H9 (cell line): ENCODE measurements at regions not wholly inside any gene's neighbourhood (a gene's known extent, or its start where the extent isn't known, plus 50 kb on each side); places are given as distances from the start of the nearest gene placed in this dataset.

Source experiments
- DNase-seq: peaks from one replicate; pipeline ENCODE4 v3.0.0-alpha.2; 2017
- H2AFZ ChIP-seq: one replicate; pipeline ENCODE4 v1.6.1; 2013; ENCODE audit warnings: mild to moderate bottlenecking, low read length, control low read depth, moderate library complexity
- H2AK5ac ChIP-seq: 2 replicates; pipeline ENCODE4 v1.6.1; 2013; ENCODE audit warnings: low read length, control low read depth, mixed read lengths; ENCODE audit not compliant: insufficient read length
- H2BK120ac ChIP-seq: one replicate; pipeline ENCODE4 v1.6.1; 2013; ENCODE audit warnings: low read depth, mild to moderate bottlenecking, low read length, control low read depth, inconsistent platforms; ENCODE audit not compliant: poor library complexity, severe bottlenecking
- H2BK12ac ChIP-seq: 2 replicates; pipeline ENCODE4 v1.6.1; 2013; ENCODE audit warnings: low read length, control low read depth, mixed read lengths, low read depth; ENCODE audit not compliant: insufficient read length
- H2BK15ac ChIP-seq: 2 replicates; pipeline ENCODE4 v1.6.1; 2013; ENCODE audit warnings: low read depth, low read length, control low read depth
- H2BK20ac ChIP-seq: one replicate; pipeline ENCODE4 v1.6.1; 2013; ENCODE audit warnings: low read depth, mild to moderate bottlenecking, low read length, control low read depth, inconsistent platforms; ENCODE audit not compliant: poor library complexity, severe bottlenecking
- H2BK5ac ChIP-seq: 2 replicates; pipeline ENCODE4 v1.6.1; 2013; ENCODE audit warnings: low read length, control low read depth, mixed read lengths; ENCODE audit not compliant: insufficient read length
- H3K14ac ChIP-seq: 2 replicates; pipeline ENCODE4 v1.6.1; 2013; ENCODE audit warnings: low read length, control low read depth; ENCODE audit not compliant: insufficient read depth
- H3K18ac ChIP-seq: 2 replicates; pipeline ENCODE4 v1.6.1; 2013; ENCODE audit warnings: low read depth, mild to moderate bottlenecking, mixed read lengths, low read length, control low read depth; ENCODE audit not compliant: insufficient read length
- H3K23ac ChIP-seq: 2 replicates; pipeline ENCODE4 v1.6.1; 2013; ENCODE audit warnings: low read length, control low read depth, mixed read lengths, low read depth; ENCODE audit not compliant: insufficient read length
- H3K23me2 ChIP-seq: 2 replicates; pipeline ENCODE4 v1.6.1; 2013; ENCODE audit warnings: low read depth, mild to moderate bottlenecking, mixed read lengths, low read length, control low read depth; ENCODE audit not compliant: insufficient read length, poor library complexity, severe bottlenecking
- H3K27ac ChIP-seq: 2 replicates; pipeline ENCODE4 v1.5.1; 2013; ENCODE audit warnings: low read length, control low read depth, mixed read lengths, low read depth; ENCODE audit not compliant: insufficient read length
- H3K27me3 ChIP-seq: 2 replicates; pipeline ENCODE4 v1.6.1; 2013; ENCODE audit warnings: low read length, control low read depth, inconsistent platforms; ENCODE audit not compliant: insufficient read depth
- H3K4ac ChIP-seq: 2 replicates; pipeline ENCODE4 v1.6.1; 2013; ENCODE audit warnings: low read depth, mild to moderate bottlenecking, control low read depth, inconsistent platforms, low read length, moderate library complexity
- H3K4me1 ChIP-seq: 2 replicates; pipeline ENCODE4 v1.6.1; 2013; ENCODE audit warnings: low read length, control low read depth, inconsistent platforms; ENCODE audit not compliant: insufficient read depth
- H3K4me2 ChIP-seq: 2 replicates; pipeline ENCODE4 v1.6.1; 2013; ENCODE audit warnings: low read length, control low read depth, mixed read lengths; ENCODE audit not compliant: insufficient read length, insufficient read depth
- H3K56ac ChIP-seq: 2 replicates; pipeline ENCODE4 v1.6.1; 2013; ENCODE audit warnings: low read depth, mild to moderate bottlenecking, mixed read lengths, low read length, control low read depth; ENCODE audit not compliant: insufficient read length
- H3K79me1 ChIP-seq: 2 replicates; pipeline ENCODE4 v1.6.1; 2013; ENCODE audit warnings: low read depth, mild to moderate bottlenecking, moderate library complexity, low read length, control low read depth, inconsistent platforms; ENCODE audit not compliant: insufficient read depth, poor library complexity, severe bottlenecking
- H3K79me2 ChIP-seq: 2 replicates; pipeline ENCODE4 v1.6.1; 2013; ENCODE audit warnings: low read length, control low read depth, inconsistent platforms; ENCODE audit not compliant: insufficient read depth
- H3K9ac ChIP-seq: 2 replicates; pipeline ENCODE4 v1.6.1; 2013; ENCODE audit warnings: low read length, control low read depth, mixed read lengths; ENCODE audit not compliant: insufficient read length; ENCODE audit errors: extremely low read depth
- H3K9me3 ChIP-seq: one replicate; pipeline ENCODE4 v1.6.1; 2013; ENCODE audit warnings: low read depth, low read length, inconsistent platforms; ENCODE audit not compliant: control insufficient read depth
- H3T11ph ChIP-seq: one replicate; pipeline ENCODE4 v1.6.1; 2013; ENCODE audit warnings: mild to moderate bottlenecking, low read length, control low read depth, inconsistent platforms
- H4K20me1 ChIP-seq: one replicate; pipeline ENCODE4 v1.6.1; 2013; ENCODE audit not compliant: control insufficient read depth, insufficient read length, insufficient read depth
- H4K5ac ChIP-seq: 2 replicates; pipeline ENCODE4 v1.6.1; 2013; ENCODE audit warnings: low read depth, mild to moderate bottlenecking, mixed read lengths, low read length, control low read depth; ENCODE audit not compliant: insufficient read length
- H4K8ac ChIP-seq: replicated peaks from 2 replicates; pipeline ENCODE4 v1.6.1; 2013; ENCODE audit warnings: low read length, control low read depth, mixed read lengths, low read depth; ENCODE audit not compliant: insufficient read length
- H4K91ac ChIP-seq: 2 replicates; pipeline ENCODE4 v1.6.1; 2013; ENCODE audit warnings: low read depth, mild to moderate bottlenecking, moderate library complexity, mixed read lengths, low read length, control low read depth; ENCODE audit not compliant: insufficient read length
- H3K27ac Mint-ChIP-seq, 3 experiments: 2 replicates in 2 of 3; 3 replicates in 1 of 3; pipeline ENCODE4 v1.8.0; 2020 to 2021; ENCODE audit warnings: mixed read lengths in 3 of 3, mild to moderate bottlenecking in 1 of 3, moderate library complexity in 1 of 3
- H3K27me3 Mint-ChIP-seq: 2 replicates; pipeline ENCODE4 v1.8.0; 2021; ENCODE audit warnings: low read depth, mild to moderate bottlenecking, moderate library complexity, mixed read lengths
- H3K36me3 Mint-ChIP-seq, 3 experiments: 2 replicates in 2 of 3; 3 replicates in 1 of 3; pipeline ENCODE4 v1.8.0; 2020 to 2021; ENCODE audit warnings: low read depth in 3 of 3, mixed read lengths in 3 of 3; ENCODE audit not compliant: insufficient read depth in 1 of 3
- H3K4me1 Mint-ChIP-seq, 2 experiments: 2 replicates each; pipeline ENCODE4 v1.8.0; 2020; ENCODE audit warnings: mixed read lengths in 2 of 2
- H3K4me3 Mint-ChIP-seq, 2 experiments: 2 replicates in 1 of 2; 3 replicates in 1 of 2; pipeline ENCODE4 v1.8.0; 2020 to 2021; ENCODE audit warnings: mild to moderate bottlenecking in 2 of 2, mixed read lengths in 2 of 2, moderate library complexity in 1 of 2
- H3K9me3 Mint-ChIP-seq, 2 experiments: 2 replicates in 1 of 2; 3 replicates in 1 of 2; pipeline ENCODE4 v1.8.0; 2020; ENCODE audit warnings: mild to moderate bottlenecking in 2 of 2, mixed read lengths in 2 of 2, moderate library complexity in 1 of 2
- CTCF ChIP-seq: fragments of 200-600 bp; sonication (generic); conservative IDR thresholded peaks from 3 replicates; pipeline ENCODE4 v1.8.0; 2021; ENCODE audit warnings: antibody characterized with exemption, mild to moderate bottlenecking
- WGBS: extraction: QIAGEN DNeasy Blood & Tissue Kit; methylation state at CpG from one replicate; pipeline ENCODE4 v1.1.7; 2013; ENCODE audit warnings: missing lambda C conversion rate, low lambda C conversion rate, mixed read lengths; ENCODE audit not compliant: insufficient read length; ENCODE audit errors: extremely low coverage; 5-methylcytosine and 5-hydroxymethylcytosine counted together

DNA sequence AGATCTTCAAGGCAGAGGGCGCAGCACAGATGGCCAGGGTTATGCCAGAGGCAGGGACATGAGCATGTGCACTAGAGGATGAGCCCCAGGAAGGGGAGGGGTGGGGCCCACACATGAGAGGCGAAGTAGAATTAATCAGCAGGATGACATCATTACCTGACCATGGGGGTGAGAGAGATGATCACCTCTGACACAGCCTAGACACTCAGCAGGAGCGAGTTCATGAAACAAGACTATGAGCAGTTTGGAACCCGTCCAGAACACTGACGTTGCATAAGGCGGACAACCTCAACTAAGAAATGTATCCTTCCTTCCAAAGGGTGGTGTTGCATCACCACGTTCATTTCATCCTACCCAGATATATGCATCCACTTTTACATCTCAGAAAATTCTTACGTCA lies 446.7 kb upstream of the TENM3 start:
- H3K27ac Mint-ChIP-seq: no peak overlapping the region
- Histone ChIP-seq H3K79me1 (no peaks in the 10 kb centered on the region), H2BK15ac (no peak overlapping the region), H2BK20ac (no peak overlapping the region), H3K79me2 (no peaks in the 10 kb centered on the region), H3K56ac (no peak overlapping the region), H3K23ac (no peak overlapping the region), H3K23me2 (no peaks in the 10 kb centered on the region), H2BK120ac (no peak overlapping the region), H2AK5ac (no peak overlapping the region), H3K4ac (no peak overlapping the region), H4K8ac (no peak overlapping the region), H3K27me3 (no peaks in the 10 kb centered on the region), H3K4me2 (no peak overlapping the region), H3T11ph (no peak overlapping the region), H2BK5ac (no peak overlapping the region), H3K4me1 (peaks cover 3% of the 10 kb centered on the region; the same call in 1 of the 2 replicates), H4K91ac (no peak overlapping the region), H4K5ac (no peak overlapping the region), H2BK12ac (no peak overlapping the region), H3K9ac (no peak overlapping the region), H3K14ac (no peak overlapping the region), H4K20me1 (no peaks in the 10 kb centered on the region), H3K9me3 (no peaks in the 10 kb centered on the region), H2AFZ (no peak overlapping the region), H3K18ac (no peak overlapping the region), H3K27ac (no peak overlapping the region)
- TF ChIP-seq CTCF: no peak
- no peaks in the 10 kb centered on the region for H3K27me3 Mint-ChIP-seq
- no peak for DNase-seq
- H3K4me1 Mint-ChIP-seq: peaks cover 17 to 25% of the 10 kb centered on the region in 2 experiments
- H3K36me3 Mint-ChIP-seq: no peaks in the 10 kb centered on the region
- no CpG with 5 or more reads among the region's 8 CpGs for WGBS
- no peak overlapping the region for H3K4me3 Mint-ChIP-seq
- peaks cover 0 to 6% of the 10 kb centered on the region in 2 experiments; a peak in 2 of 5 replicates for H3K9me3 Mint-ChIP-seq
